H1 (cell line): ENCODE measurements at regions not wholly inside any gene's neighbourhood (a gene's known extent, or its start where the extent isn't known, plus 50 kb on each side); places are given as distances from the start of the nearest gene placed in this dataset.

Experiments
- CTCF ChIA-PET: fragments of 300-600 bp; sonication (Branson Sonifier 250); formaldehyde crosslinking; loops from one replicate; lab custom pipeline; 2021; ENCODE audit not compliant: partially characterized antibody; lab: Charles Lee
- POLR2A ChIA-PET: fragments of 300-600 bp; sonication (Branson Sonifier 250); formaldehyde crosslinking; loops from one replicate; lab custom pipeline; 2021; ENCODE audit warnings: inconsistent platforms; ENCODE audit not compliant: partially characterized antibody; lab: Charles Lee
- DNase-seq, 2 experiments: peaks; one replicate each; pipeline versions ENCODE4 v3.0.0 to v3.0.0-alpha.2; 2010 to 2022; ENCODE audit warnings: low spot score in 2 of 2, low read depth in 1 of 2, mixed read lengths in 1 of 2
- FAIRE-seq: peaks from 2 replicates; lab custom pipeline; 2011; peaks lifted over from hg19 to GRCh38; lab: Jason Lieb, UNC
- H2AFZ ChIP-seq: 2 replicates; pipeline ENCODE4 v1.8.1; 2012; ENCODE audit warnings: low read length, inconsistent platforms
- H2AK5ac ChIP-seq: 2 replicates; pipeline ENCODE4 v1.6.1; 2013; ENCODE audit warnings: low read depth, low read length
- H2BK120ac ChIP-seq: replicated peaks from 2 replicates; pipeline ENCODE3; 2013; ENCODE audit warnings: low read depth, low read length, inconsistent platforms
- H2BK12ac ChIP-seq: 2 replicates; pipeline ENCODE4 v1.6.1; 2013; ENCODE audit warnings: low read depth, low read length
- H2BK15ac ChIP-seq: 2 replicates; pipeline ENCODE4 v1.6.1; 2013; ENCODE audit warnings: low read length
- H2BK20ac ChIP-seq: 2 replicates; pipeline ENCODE4 v1.6.1; 2013; ENCODE audit warnings: low read length
- H2BK5ac ChIP-seq: 2 replicates; pipeline ENCODE4 v1.6.1; 2013; ENCODE audit warnings: low read depth, low read length
- H3K14ac ChIP-seq: 2 replicates; pipeline ENCODE4 v1.6.1; 2013; ENCODE audit warnings: inconsistent platforms; ENCODE audit not compliant: insufficient read length
- H3K18ac ChIP-seq: 2 replicates; pipeline ENCODE4 v1.6.1; 2013; ENCODE audit warnings: low read length; ENCODE audit errors: extremely low read depth
- H3K23ac ChIP-seq: 2 replicates; pipeline ENCODE4 v1.6.1; 2013; ENCODE audit warnings: inconsistent platforms; ENCODE audit not compliant: insufficient read length
- H3K23me2 ChIP-seq: 2 replicates; pipeline ENCODE4 v1.6.1; 2013; ENCODE audit warnings: low read depth, low read length
- H3K27ac ChIP-seq: 2 replicates; pipeline ENCODE4 v1.6.1; 2011; ENCODE audit warnings: low read depth, low read length, inconsistent platforms
- H3K27me3 ChIP-seq, 4 experiments: replicated peaks in 1 of 4; 1 replicate in 1 of 4; 2 replicates in 3 of 4; pipeline versions ENCODE4 v1.6.1 to v1.8.1; 2011 to 2013; ENCODE audit warnings: low read length in 3 of 4, mild to moderate bottlenecking in 3 of 4, inconsistent platforms in 2 of 4, mixed read lengths in 2 of 4, moderate library complexity in 1 of 4; ENCODE audit not compliant: control insufficient read depth in 3 of 4, insufficient read depth in 3 of 4; ENCODE audit errors: extremely low read depth in 1 of 4
- H3K36me3 ChIP-seq, 4 experiments: 2 replicates each; pipeline versions ENCODE4 v1.6.1 to v1.8.1; 2011 to 2013; ENCODE audit warnings: mild to moderate bottlenecking in 4 of 4, low read length in 3 of 4, moderate library complexity in 2 of 4, control low read depth in 1 of 4, inconsistent platforms in 1 of 4; ENCODE audit not compliant: insufficient read depth in 4 of 4, control insufficient read depth in 2 of 4
- H3K4ac ChIP-seq: replicated peaks from 2 replicates; pipeline ENCODE3; 2013; ENCODE audit warnings: low read length, low read depth, mixed read lengths, inconsistent platforms; ENCODE audit not compliant: insufficient read length
- H3K4me1 ChIP-seq, 4 experiments: replicated peaks in 1 of 4; 1 replicate in 1 of 4; 2 replicates in 3 of 4; pipeline versions ENCODE4 v1.6.1 to v1.8.1; 2011 to 2013; ENCODE audit warnings: low read length in 3 of 4, inconsistent platforms in 2 of 4, mixed read lengths in 1 of 4; ENCODE audit not compliant: insufficient read depth in 4 of 4, control insufficient read depth in 3 of 4
- H3K4me2 ChIP-seq, 2 experiments: 2 replicates each; pipeline versions ENCODE4 v1.6.1 to v1.8.1; 2011 to 2013; ENCODE audit warnings: low read depth in 2 of 2, low read length in 2 of 2, control low read depth in 1 of 2, inconsistent platforms in 1 of 2, mild to moderate bottlenecking in 1 of 2; ENCODE audit not compliant: insufficient read depth in 1 of 2
- H3K4me3 ChIP-seq, 4 experiments: fragments of 200-600, 300-600 bp in 1 of 4; sonication (generic), shearing (Covaris generic), sonication (Bioruptor Twin) in 1 of 4; 2 replicates each; pipeline versions ENCODE4 v1.5.1 to v1.8.1; 2011 to 2016; ENCODE audit warnings: low read length in 4 of 4, low read depth in 3 of 4, control low read depth in 2 of 4, inconsistent platforms in 2 of 4, mild to moderate bottlenecking in 2 of 4, mixed read lengths in 1 of 4, moderate library complexity in 1 of 4; ENCODE audit not compliant: insufficient read depth in 2 of 4; ENCODE audit errors: extremely low read depth in 1 of 4
- H3K56ac ChIP-seq: replicated peaks from 2 replicates; pipeline ENCODE3; 2013; ENCODE audit warnings: low read depth, mild to moderate bottlenecking, mixed read lengths, low read length, inconsistent platforms; ENCODE audit not compliant: insufficient read length
- H3K79me1 ChIP-seq: 2 replicates; pipeline ENCODE4 v1.6.1; 2013; ENCODE audit warnings: low read depth, low read length, control low read depth
- H3K79me2 ChIP-seq, 2 experiments: 2 replicates each; pipeline versions ENCODE4 v1.6.1 to v1.8.1; 2012 to 2013; ENCODE audit warnings: low read length in 2 of 2, mild to moderate bottlenecking in 2 of 2, inconsistent platforms in 1 of 2; ENCODE audit not compliant: insufficient read depth in 2 of 2, control insufficient read depth in 1 of 2
- H3K9ac ChIP-seq, 4 experiments: replicated peaks in 1 of 4; 1 replicate in 1 of 4; 2 replicates in 3 of 4; pipeline versions ENCODE4 v1.6.1 to v1.8.1; 2011 to 2013; ENCODE audit warnings: low read depth in 3 of 4, low read length in 3 of 4, control low read depth in 2 of 4, mild to moderate bottlenecking in 2 of 4, moderate library complexity in 2 of 4, inconsistent platforms in 1 of 4; ENCODE audit errors: extremely low read depth in 1 of 4
- H3K9me3 ChIP-seq, 2 experiments: 2 replicates each; pipeline versions ENCODE4 v1.6.1 to v1.8.1; 2012 to 2013; ENCODE audit warnings: mild to moderate bottlenecking in 2 of 2, moderate library complexity in 2 of 2, control low read depth in 1 of 2, inconsistent platforms in 1 of 2, low read depth in 1 of 2, low read length in 1 of 2, mixed read lengths in 1 of 2; ENCODE audit not compliant: insufficient read depth in 2 of 2
- H4K20me1 ChIP-seq, 2 experiments: replicated peaks in 1 of 2; 2 replicates each; pipeline versions ENCODE3 to v1.8.1; 2011 to 2013; ENCODE audit warnings: inconsistent platforms in 2 of 2, low read length in 2 of 2, mild to moderate bottlenecking in 1 of 2; ENCODE audit not compliant: insufficient read depth in 2 of 2, control insufficient read depth in 1 of 2
- H4K5ac ChIP-seq: 2 replicates; pipeline ENCODE4 v1.6.1; 2013; ENCODE audit warnings: low read length, low read depth, mixed read lengths, inconsistent platforms; ENCODE audit not compliant: insufficient read length
- H4K8ac ChIP-seq: 2 replicates; pipeline ENCODE4 v1.8.0; 2013; ENCODE audit warnings: mild to moderate bottlenecking, moderate library complexity, low read length, inconsistent platforms; ENCODE audit not compliant: insufficient read depth; ENCODE audit errors: extremely low read depth
- H4K91ac ChIP-seq: replicated peaks from 2 replicates; pipeline ENCODE3; 2013; ENCODE audit warnings: low read length, mixed read lengths, inconsistent platforms; ENCODE audit not compliant: insufficient read length
- MAFK ChIP-seq: IDR thresholded peaks from 2 replicates; pipeline ENCODE4 v1.6.1; 2012; ENCODE audit warnings: low read depth, mild to moderate bottlenecking, improper control_type of control experiment, low read length
- WGBS, 2 experiments: shearing (Covaris generic) in 1 of 2; methylation state at CpG; one replicate each; pipeline versions ENCODE4 v1.1.6 to v1.1.7; 2013 to 2015; ENCODE audit warnings: low lambda C conversion rate in 2 of 2, mixed read lengths in 2 of 2, inconsistent platforms in 1 of 2, low coverage in 1 of 2, missing lambda C conversion rate in 1 of 2; ENCODE audit not compliant: insufficient replicate concordance in 2 of 2, insufficient coverage in 1 of 2, insufficient read length in 1 of 2; ENCODE audit errors: extremely low coverage in 1 of 2, missing lambda C conversion rate in 1 of 2; 5-methylcytosine and 5-hydroxymethylcytosine counted together

DNA sequence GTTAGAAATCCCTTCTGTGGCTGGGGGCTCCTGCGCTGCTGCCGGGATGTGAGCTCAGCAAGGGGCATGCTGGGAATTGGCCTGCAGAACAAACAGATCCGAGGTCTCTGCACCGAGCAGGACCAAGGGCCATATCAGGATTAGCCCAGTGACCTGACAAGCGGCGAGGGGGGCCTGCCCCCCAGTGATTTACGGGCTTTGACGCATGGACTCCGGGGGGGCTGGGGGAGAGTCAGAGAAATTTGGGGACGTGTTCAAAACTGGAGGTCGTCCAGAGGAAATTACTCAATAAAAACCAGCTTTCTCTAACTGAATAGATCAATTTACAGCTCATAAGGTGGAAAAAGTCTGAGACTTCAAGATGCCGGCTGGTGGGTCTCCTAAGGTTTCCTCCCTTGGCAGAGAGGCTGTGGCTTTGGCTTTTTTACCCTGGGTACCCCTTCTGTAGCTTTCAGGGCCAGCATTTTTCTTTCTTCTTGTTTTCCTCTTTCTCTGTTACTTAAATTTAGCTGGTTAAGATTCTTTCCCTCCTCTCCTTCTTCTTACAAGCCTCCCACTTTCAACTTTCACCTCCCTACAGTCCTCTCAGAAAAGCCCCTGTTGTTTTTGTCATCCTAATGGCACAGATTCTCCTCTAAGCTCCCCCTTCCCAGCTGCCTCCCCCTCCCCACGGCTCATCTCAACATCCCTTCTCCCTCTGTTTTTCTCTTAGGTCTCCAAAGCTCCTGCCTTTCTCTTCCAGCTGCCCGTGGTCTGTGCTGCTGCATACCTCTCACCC lies 551.0 kb downstream of the CCDC171 start:
- Histone ChIP-seq H3K56ac (no peak overlapping the region), H3K23me2 (no peaks in the 10 kb centered on the region), H3K4ac (no peak overlapping the region), H2BK12ac (no peak overlapping the region), H4K5ac (no peak overlapping the region), H3K18ac (no peak overlapping the region), H2BK5ac (no peak overlapping the region), H2BK120ac (no peak overlapping the region), H3K23ac (no peak overlapping the region), H3K27ac (no peak overlapping the region), H3K9ac (no peak overlapping the region), H2BK15ac (no peak overlapping the region), H3K14ac (no peak overlapping the region), H2BK20ac (no peak overlapping the region), H3K79me1 (no peaks in the 10 kb centered on the region), H4K20me1 (no peaks in the 10 kb centered on the region), H2AFZ (no peak overlapping the region), H4K91ac (no peak overlapping the region), H3K36me3 (no peaks in the 10 kb centered on the region), H3K4me3 (no peak overlapping the region), H4K8ac (no peak overlapping the region), H3K27me3 (no peaks in the 10 kb centered on the region), H3K79me2 (no peaks in the 10 kb centered on the region), H2AK5ac (no peak overlapping the region), H3K9me3 (no peaks in the 10 kb centered on the region), H3K4me1 (peaks cover 0 to 4% (median 0%) of the 10 kb centered on the region in 4 experiments; a peak in 1 of 7 replicates), H3K4me2 (no peak overlapping the region)
- POLR2A ChIA-PET = no interaction called here
- TF ChIP-seq MAFK = no peak
- 83% methylated on average over 14 of the region's 14 CpGs; no CpG with 5 or more reads in 1 of the 2 experiments for WGBS, 2 experiments
- FAIRE-seq = no peak
- peak in 1 of 2 experiments; percentile 30 for DNase-seq
- CTCF ChIA-PET = interaction anchor here (0.6 to 2.4 kb wide), 6 partner anchors 21 to 160 kb away, joined by 3 to 8 read pairs (median 5); no protein-coding TSS in a partner anchor
